ENCODE measurements at regions not wholly inside any gene's neighbourhood (a gene's known extent, or its start where the extent isn't known, plus 50 kb on each side); places are given as distances from the start of the nearest gene placed in this dataset.

DNA sequence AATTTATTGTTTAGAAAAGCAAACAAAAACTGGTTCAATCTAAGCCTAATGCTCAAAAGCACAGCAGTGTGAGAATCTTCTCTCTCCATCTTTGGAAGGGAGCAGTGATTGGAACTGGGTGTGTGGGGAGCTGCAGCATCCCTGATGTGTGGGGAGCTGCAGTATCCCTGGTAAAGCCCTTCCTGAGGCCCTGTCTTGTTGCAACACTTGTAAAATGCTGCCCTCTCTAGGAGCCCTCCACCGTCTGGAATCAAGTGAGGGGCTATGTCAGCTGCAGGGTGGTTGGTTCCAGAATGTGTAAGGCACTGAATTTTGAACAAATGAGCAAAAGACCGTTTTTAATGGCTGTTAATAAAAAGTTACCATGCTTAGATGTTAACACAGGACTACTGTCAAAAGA is 147.7 kb upstream of the RAB12 start:
- no peak overlapping the region for H2BK5ac ChIP-seq (ENCODE audit: low read depth, low read length, poor library complexity, severe bottlenecking)
- H3K4me3 ChIP-seq (ENCODE audit: insufficient read depth, low read depth, low read length) = no peak overlapping the region
- no peaks in the 10 kb centered on the region for H3K36me3 ChIP-seq (ENCODE audit: control insufficient read depth, insufficient read depth, low read length)
- peaks cover 26% of the 10 kb centered on the region for H3K27me3 ChIP-seq (ENCODE audit: control insufficient read depth, insufficient read depth, low read length)
- H3K4ac ChIP-seq (ENCODE audit: low read depth, low read length) = no peak overlapping the region
- H3K4me1 ChIP-seq (ENCODE audit: control insufficient read depth, insufficient read depth, low read length) = no peaks in the 10 kb centered on the region
- DNase-seq = peak; percentile 7
- dilution Hi-C loops (cut with HindIII; ENCODE audit: low sequenced_read_pairs, unreplicated experiment) = no loop called here
- no peak overlapping the region for H3K18ac ChIP-seq (ENCODE audit: low read depth, low read length)
- POLR2A ChIA-PET (ENCODE audit: unreplicated experiment) = no interaction called here
- no peak overlapping the region for H2BK20ac ChIP-seq (ENCODE audit: low read depth, low read length)
- H3K9ac ChIP-seq (ENCODE audit: low read depth, low read length) = no peak overlapping the region
- H2AK9ac ChIP-seq (replicated peaks; ENCODE audit: low read depth, low read length, poor library complexity) = no peak overlapping the region
- H3K14ac ChIP-seq (replicated peaks; ENCODE audit: low read depth, low read length) = no peak overlapping the region
- TF ChIP-seq, protein P1, sequence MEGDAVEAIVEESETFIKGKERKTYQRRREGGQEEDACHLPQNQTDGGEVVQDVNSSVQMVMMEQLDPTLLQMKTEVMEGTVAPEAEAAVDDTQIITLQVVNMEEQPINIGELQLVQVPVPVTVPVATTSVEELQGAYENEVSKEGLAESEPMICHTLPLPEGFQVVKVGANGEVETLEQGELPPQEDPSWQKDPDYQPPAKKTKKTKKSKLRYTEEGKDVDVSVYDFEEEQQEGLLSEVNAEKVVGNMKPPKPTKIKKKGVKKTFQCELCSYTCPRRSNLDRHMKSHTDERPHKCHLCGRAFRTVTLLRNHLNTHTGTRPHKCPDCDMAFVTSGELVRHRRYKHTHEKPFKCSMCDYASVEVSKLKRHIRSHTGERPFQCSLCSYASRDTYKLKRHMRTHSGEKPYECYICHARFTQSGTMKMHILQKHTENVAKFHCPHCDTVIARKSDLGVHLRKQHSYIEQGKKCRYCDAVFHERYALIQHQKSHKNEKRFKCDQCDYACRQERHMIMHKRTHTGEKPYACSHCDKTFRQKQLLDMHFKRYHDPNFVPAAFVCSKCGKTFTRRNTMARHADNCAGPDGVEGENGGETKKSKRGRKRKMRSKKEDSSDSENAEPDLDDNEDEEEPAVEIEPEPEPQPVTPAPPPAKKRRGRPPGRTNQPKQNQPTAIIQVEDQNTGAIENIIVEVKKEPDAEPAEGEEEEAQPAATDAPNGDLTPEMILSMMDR (conservative IDR thresholded peaks at IDR 0.05; ENCODE audit: low read depth, low read length) = 0 out of 2 replicates have a peak, but pooled peaks have one; percentile 9
- TF ChIP-seq MXI1 (IDR thresholded peaks at IDR 0.05; ENCODE audit: borderline replicate concordance, low read depth, low read length) = no peak
- TF ChIP-seq ELK1 (IDR thresholded peaks at IDR 0.05; ENCODE audit: borderline replicate concordance, low read depth, low read length) = no peak
- H3K23ac ChIP-seq (ENCODE audit: low read depth, low read length) = no peak overlapping the region
- no peak overlapping the region for H4K8ac ChIP-seq (ENCODE audit: low read depth in 2 of 2, low read length in 2 of 2)
- no TSS peak for BruUV-seq (replicated peaks)
- no peak overlapping the region for H2BK120ac ChIP-seq (ENCODE audit: low read depth, low read length)
- H3K9me1 ChIP-seq (ENCODE audit: insufficient read depth, low read length) = no peaks in the 10 kb centered on the region; the same call in 1 of the 2 replicates
- intact Hi-C loops (cut with micrococcal nuclease) = no loop called here
- peak overlapping the region; percentile 23 for H2AFZ ChIP-seq (replicated peaks; ENCODE audit: low read length, poor library complexity)
- H4K20me1 ChIP-seq (ENCODE audit: insufficient read depth, low read length) = no peaks in the 10 kb centered on the region
- no peak overlapping the region for H3K27ac ChIP-seq (ENCODE audit: insufficient read depth, low read length)
- no peak overlapping the region for H4K5ac ChIP-seq (ENCODE audit: low read depth, low read length)
- no peaks in the 10 kb centered on the region for H3K9me3 ChIP-seq (ENCODE audit: control insufficient read depth, insufficient read depth, low read length)
- CTCF ChIA-PET = interaction anchor here (0.9 kb wide), 1 partner anchor 8 kb away, joined by 3 read pairs; no protein-coding TSS in a partner anchor
- ATAC-seq (ENCODE audit: low read depth) = no peak
- in situ Hi-C loops (cut with MboI; ENCODE audit: low sequenced_read_pairs) = no loop called here
- no peak overlapping the region for H3K4me2 ChIP-seq (ENCODE audit: low read depth, low read length)
- no peak overlapping the region for H4K91ac ChIP-seq (ENCODE audit: insufficient read depth, low read depth, low read length)
- H2BK15ac ChIP-seq (ENCODE audit: low read depth, low read length) = no peak overlapping the region
- no peaks in the 10 kb centered on the region for H3K79me1 ChIP-seq (ENCODE audit: low read depth in 1 of 2, low read length in 2 of 2)
- WGBS, 2 experiments (ENCODE audit: extremely low coverage in 2 of 2, insufficient read length in 1 of 2) = no CpG with 5 or more reads among the region's 2 CpGs
- H3K56ac ChIP-seq (ENCODE audit: extremely low read depth, insufficient read depth, low read length) = no peak overlapping the region
- no peak overlapping the region for H2AK5ac ChIP-seq (ENCODE audit: low read depth, low read length)
